KMS-11 (cell line): ENCODE measurements at regions not wholly inside any gene's neighbourhood (a gene's known extent, or its start where the extent isn't known, plus 50 kb on each side); places are given as distances from the start of the nearest gene placed in this dataset.

Experiments
- H2AFZ ChIP-seq: fragments of 200-600 bp; sonication (generic); 2 replicates; pipeline ENCODE4 v1.6.1; 2016; ENCODE audit warnings: antibody characterized with exemption, mixed run types, low read depth
- H3K27ac ChIP-seq: fragments of 200-600 bp; sonication (generic); 2 replicates; pipeline ENCODE4 v1.6.1; 2016; ENCODE audit warnings: mild to moderate bottlenecking, mixed run types
- H3K27me3 ChIP-seq: fragments of 200-600 bp; sonication (generic); 2 replicates; pipeline ENCODE4 v1.6.1; 2017; ENCODE audit warnings: mild to moderate bottlenecking, low read depth, mixed run types, moderate library complexity; ENCODE audit not compliant: insufficient read depth
- H3K36me3 ChIP-seq: fragments of 200-600 bp; sonication (generic); 2 replicates; pipeline ENCODE4 v1.6.1; 2017; ENCODE audit warnings: mild to moderate bottlenecking, mixed run types; ENCODE audit not compliant: insufficient read depth
- H3K4me1 ChIP-seq: fragments of 200-600 bp; sonication (generic); 2 replicates; pipeline ENCODE4 v1.6.1; 2016; ENCODE audit warnings: mild to moderate bottlenecking, low read depth, mixed run types; ENCODE audit not compliant: poor library complexity, severe bottlenecking
- H3K4me2 ChIP-seq: fragments of 200-600 bp; sonication (generic); 2 replicates; pipeline ENCODE4 v1.7.0; 2016; ENCODE audit warnings: mild to moderate bottlenecking, mixed run types
- H3K4me3 ChIP-seq: fragments of 200-600 bp; sonication (generic); IDR thresholded peaks from 2 replicates; pipeline ENCODE4 v1.6.1; 2017; ENCODE audit warnings: low read depth, low read length, mixed read lengths; ENCODE audit not compliant: insufficient read depth
- H3K79me2 ChIP-seq: fragments of 200-600 bp; sonication (generic); 2 replicates; pipeline ENCODE4 v1.6.1; 2016; ENCODE audit warnings: low read depth, mixed run types; ENCODE audit not compliant: insufficient read depth
- H3K9ac ChIP-seq: fragments of 200-600 bp; sonication (generic); 2 replicates; pipeline ENCODE4 v1.6.1; 2016; ENCODE audit warnings: mild to moderate bottlenecking, mixed run types
- H4K20me1 ChIP-seq: fragments of 200-600 bp; sonication (generic); 2 replicates; pipeline ENCODE4 v1.6.1; 2016; ENCODE audit warnings: mild to moderate bottlenecking, mixed run types; ENCODE audit not compliant: insufficient read depth
- CTCF ChIP-seq: fragments of 200-600 bp; sonication (generic); conservative IDR thresholded peaks from 2 replicates; pipeline ENCODE4 v1.6.1; 2017; ENCODE audit warnings: low read depth, mild to moderate bottlenecking, antibody characterized with exemption, low read length, moderate library complexity, mixed read lengths

- Histone ChIP-seq H3K27ac (peak overlapping the region; percentile 64), H3K4me3 (no peak overlapping the region), H4K20me1 (no peaks in the 10 kb centered on the region), H3K4me2 (peak overlapping the region; percentile 87), H3K4me1 (peaks cover 96% of the 10 kb centered on the region), H3K9ac (peak overlapping the region; percentile 7; the same call in 1 of the 2 replicates), H3K79me2 (no peaks in the 10 kb centered on the region), H3K36me3 (no peaks in the 10 kb centered on the region), H3K27me3 (no peaks in the 10 kb centered on the region), H2AFZ (peak overlapping the region; percentile 74)
- no peak for TF ChIP-seq CTCF
Measured at GRCh38 chr12:92466391-92467305, 236.1 kb upstream of the PLEKHG7 start.

DNA sequence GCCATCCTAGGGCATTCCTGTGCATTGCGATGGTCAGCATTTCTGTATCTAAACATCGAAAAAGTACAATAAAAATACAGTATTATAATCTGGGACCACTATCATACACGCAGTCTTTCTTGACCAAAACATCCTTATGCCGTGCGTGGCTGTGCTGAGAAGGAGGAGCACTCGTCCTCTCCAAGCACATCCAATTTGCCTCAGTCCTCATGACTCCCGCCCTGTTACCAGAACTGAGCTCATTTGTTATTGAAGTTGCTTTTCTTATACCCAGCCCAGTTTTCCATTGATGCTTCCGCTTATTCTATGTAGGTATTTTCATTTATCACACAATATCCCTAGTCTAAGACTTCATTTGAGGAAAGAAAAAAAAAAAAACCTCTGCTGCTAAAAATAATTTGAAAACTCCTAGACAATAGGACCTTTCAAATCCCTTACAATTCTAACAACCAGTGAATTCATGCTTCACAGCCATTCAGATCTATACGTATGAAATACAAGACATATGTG lies 236.9 kb upstream of the PLEKHG7 start:
- peaks cover 96% of the 10 kb centered on the region for H3K4me1 ChIP-seq

GRCh38 chr12:92464911-92465310 lies 237.9 kb upstream of the PLEKHG7 start:
- Histone ChIP-seq H3K27ac (no peak overlapping the region), H3K4me1 (peaks cover 96% of the 10 kb centered on the region), H3K27me3 (no peaks in the 10 kb centered on the region), H3K9ac (no peak overlapping the region), H3K4me3 (no peak overlapping the region), H3K79me2 (no peaks in the 10 kb centered on the region), H3K36me3 (no peaks in the 10 kb centered on the region), H4K20me1 (no peaks in the 10 kb centered on the region), H2AFZ (no peak overlapping the region), H3K4me2 (no peak overlapping the region)
- no peak for TF ChIP-seq CTCF

More for the DNA sequence above, 236.9 kb upstream of the PLEKHG7 start:
- H3K36me3 ChIP-seq = no peaks in the 10 kb centered on the region
- H3K4me2 ChIP-seq = peak overlapping the region; percentile 87; the same call in 1 of the 2 replicates
- no peaks in the 10 kb centered on the region for H3K27me3 ChIP-seq
- H3K27ac ChIP-seq = peak overlapping the region; percentile 64; the same call in 1 of the 2 replicates
- no peak for TF ChIP-seq CTCF
- H3K79me2 ChIP-seq = no peaks in the 10 kb centered on the region
- H3K9ac ChIP-seq = no peak overlapping the region
- H2AFZ ChIP-seq = peak overlapping the region; percentile 74; the same call in 1 of the 2 replicates
- H4K20me1 ChIP-seq = no peaks in the 10 kb centered on the region
- no peak overlapping the region for H3K4me3 ChIP-seq

GRCh38 chr12:92463171-92463570 lies 239.6 kb upstream of the PLEKHG7 start:
- Histone ChIP-seq H3K4me2 (peak overlapping the region; percentile 40), H3K27ac (peak overlapping the region; percentile 89), H3K4me3 (no peak overlapping the region), H4K20me1 (no peaks in the 10 kb centered on the region), H2AFZ (no peak overlapping the region), H3K4me1 (peaks cover 87% of the 10 kb centered on the region), H3K79me2 (no peaks in the 10 kb centered on the region), H3K9ac (no peak overlapping the region), H3K36me3 (no peaks in the 10 kb centered on the region), H3K27me3 (no peaks in the 10 kb centered on the region)
- TF ChIP-seq CTCF = no peak
